NCI-H446 (cell line): ENCODE measurements at regions not wholly inside any gene's neighbourhood (a gene's known extent, or its start where the extent isn't known, plus 50 kb on each side); places are given as distances from the start of the nearest gene placed in this dataset.

Source experiments
- DNase-seq, 2 experiments: peaks; one replicate each; lab custom pipeline; 2025; lab: John Stamatoyannopoulos, UW

- no peak for DNase-seq
Measured at GRCh38 chr3:177935047-177935446, 601.2 kb upstream of the KCNMB2 start.

GRCh38 chr3:177936721-177937120 is 599.5 kb upstream of the KCNMB2 start:
- DNase-seq, result no peak

GRCh38 chr3:177942911-177943310 is 593.3 kb upstream of the KCNMB2 start:
- no peak for DNase-seq

GRCh38 chr3:177944228-177944661 is 592.0 kb upstream of the KCNMB2 start:
- DNase-seq, result peak in 1 of 2 experiments; percentile 31

GRCh38 chr3:177946048-177946447 is 590.2 kb upstream of the KCNMB2 start:
- DNase-seq, result no peak

GRCh38 chr3:177946497-177946896 is 589.7 kb upstream of the KCNMB2 start:
- no peak for DNase-seq

- no peak for DNase-seq
Measured at GRCh38 chr3:177946936-177947335, 589.3 kb upstream of the KCNMB2 start.

GRCh38 chr3:177947901-177948300 is 588.3 kb upstream of the KCNMB2 start:
- DNase-seq, result no peak

- DNase-seq, result no peak
Measured at GRCh38 chr3:177948716-177949425, 587.4 kb upstream of the KCNMB2 start.

- no peak for DNase-seq
Measured at GRCh38 chr3:177959188-177959587, 577.0 kb upstream of the KCNMB2 start.

GRCh38 chr3:177960014-177960413 is 576.2 kb upstream of the KCNMB2 start:
- DNase-seq, result no peak

GRCh38 chr3:177960722-177961121 is 575.5 kb upstream of the KCNMB2 start:
- DNase-seq, result no peak

GRCh38 chr3:177961784-177962183 is 574.5 kb upstream of the KCNMB2 start:
- no peak for DNase-seq

- DNase-seq, result no peak
Measured at GRCh38 chr3:177966493-177966892, 569.7 kb upstream of the KCNMB2 start.

GRCh38 chr3:177968891-177969290 is 567.3 kb upstream of the KCNMB2 start:
- DNase-seq, result no peak

- no peak for DNase-seq
Measured at GRCh38 chr3:177973241-177973840, 562.9 kb upstream of the KCNMB2 start.

- DNase-seq, result no peak
Measured at GRCh38 chr3:177976241-177976640, 560.0 kb upstream of the KCNMB2 start.

GRCh38 chr3:177976866-177977265 is 559.4 kb upstream of the KCNMB2 start:
- DNase-seq, result no peak

- no peak for DNase-seq
Measured at GRCh38 chr3:177977381-177978158, 558.7 kb upstream of the KCNMB2 start.

GRCh38 chr3:177978946-177979345 is 557.3 kb upstream of the KCNMB2 start:
- no peak for DNase-seq

GRCh38 chr3:177979703-177980102 is 556.5 kb upstream of the KCNMB2 start:
- DNase-seq, result peak in 1 of 2 experiments; percentile 5

- DNase-seq, result no peak
Measured at GRCh38 chr3:177981576-177981975, 554.7 kb upstream of the KCNMB2 start.

- no peak for DNase-seq
Measured at GRCh38 chr3:177982034-177982433, 554.2 kb upstream of the KCNMB2 start.
